ENCODE measurements at regions not wholly inside any gene's neighbourhood (a gene's known extent, or its start where the extent isn't known, plus 50 kb on each side); places are given as distances from the start of the nearest gene placed in this dataset.
A peak's percentile ranks its signal among the peaks of the same experiment; 100 is the strongest.

- ChIA-PET POLR2A (no interaction called here), CTCF (no interaction called here)
- H3K9me3 ChIP-seq (ENCODE audit: control insufficient read depth, insufficient read depth, low read depth, low read length), result no peaks in the 10 kb centered on the region
- H3K4me1 ChIP-seq (ENCODE audit: control insufficient read depth, insufficient read depth, low read length), result no peaks in the 10 kb centered on the region
- H3K4me3 ChIP-seq (ENCODE audit: low read depth, low read length), result no peak overlapping the region
- no peaks in the 10 kb centered on the region for H3K36me3 ChIP-seq (ENCODE audit: control insufficient read depth in 2 of 2, insufficient read depth in 1 of 2, low read length in 2 of 2)
- no peak overlapping the region for H3K27ac ChIP-seq (ENCODE audit: extremely low read depth, low read depth, low read length)
- TF ChIP-seq ZNF645 (tag by site-specific recombination; IDR thresholded peaks at IDR 0.05) (no peak), ATF2 (tag by site-specific recombination; IDR thresholded peaks at IDR 0.05; ENCODE audit: low read depth) (0 out of 2 replicates have a peak, but pooled peaks have one; percentile 16), ZNF677 (tag by site-specific recombination; IDR thresholded peaks at IDR 0.05) (no peak), ZNF335 (tag by site-specific recombination; conservative IDR thresholded peaks at IDR 0.05) (no peak)
- TF ChIP-seq, protein P1, sequence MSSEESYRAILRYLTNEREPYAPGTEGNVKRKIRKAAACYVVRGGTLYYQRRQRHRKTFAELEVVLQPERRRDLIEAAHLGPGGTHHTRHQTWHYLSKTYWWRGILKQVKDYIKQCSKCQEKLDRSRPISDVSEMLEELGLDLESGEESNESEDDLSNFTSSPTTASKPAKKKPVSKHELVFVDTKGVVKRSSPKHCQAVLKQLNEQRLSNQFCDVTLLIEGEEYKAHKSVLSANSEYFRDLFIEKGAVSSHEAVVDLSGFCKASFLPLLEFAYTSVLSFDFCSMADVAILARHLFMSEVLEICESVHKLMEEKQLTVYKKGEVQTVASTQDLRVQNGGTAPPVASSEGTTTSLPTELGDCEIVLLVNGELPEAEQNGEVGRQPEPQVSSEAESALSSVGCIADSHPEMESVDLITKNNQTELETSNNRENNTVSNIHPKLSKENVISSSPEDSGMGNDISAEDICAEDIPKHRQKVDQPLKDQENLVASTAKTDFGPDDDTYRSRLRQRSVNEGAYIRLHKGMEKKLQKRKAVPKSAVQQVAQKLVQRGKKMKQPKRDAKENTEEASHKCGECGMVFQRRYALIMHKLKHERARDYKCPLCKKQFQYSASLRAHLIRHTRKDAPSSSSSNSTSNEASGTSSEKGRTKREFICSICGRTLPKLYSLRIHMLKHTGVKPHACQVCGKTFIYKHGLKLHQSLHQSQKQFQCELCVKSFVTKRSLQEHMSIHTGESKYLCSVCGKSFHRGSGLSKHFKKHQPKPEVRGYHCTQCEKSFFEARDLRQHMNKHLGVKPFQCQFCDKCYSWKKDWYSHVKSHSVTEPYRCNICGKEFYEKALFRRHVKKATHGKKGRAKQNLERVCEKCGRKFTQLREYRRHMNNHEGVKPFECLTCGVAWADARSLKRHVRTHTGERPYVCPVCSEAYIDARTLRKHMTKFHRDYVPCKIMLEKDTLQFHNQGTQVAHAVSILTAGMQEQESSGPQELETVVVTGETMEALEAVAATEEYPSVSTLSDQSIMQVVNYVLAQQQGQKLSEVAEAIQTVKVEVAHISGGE (tag by site-specific recombination; conservative IDR thresholded peaks at IDR 0.05; ENCODE audit: low read depth), result no peak
- TF ChIP-seq, protein P2, sequence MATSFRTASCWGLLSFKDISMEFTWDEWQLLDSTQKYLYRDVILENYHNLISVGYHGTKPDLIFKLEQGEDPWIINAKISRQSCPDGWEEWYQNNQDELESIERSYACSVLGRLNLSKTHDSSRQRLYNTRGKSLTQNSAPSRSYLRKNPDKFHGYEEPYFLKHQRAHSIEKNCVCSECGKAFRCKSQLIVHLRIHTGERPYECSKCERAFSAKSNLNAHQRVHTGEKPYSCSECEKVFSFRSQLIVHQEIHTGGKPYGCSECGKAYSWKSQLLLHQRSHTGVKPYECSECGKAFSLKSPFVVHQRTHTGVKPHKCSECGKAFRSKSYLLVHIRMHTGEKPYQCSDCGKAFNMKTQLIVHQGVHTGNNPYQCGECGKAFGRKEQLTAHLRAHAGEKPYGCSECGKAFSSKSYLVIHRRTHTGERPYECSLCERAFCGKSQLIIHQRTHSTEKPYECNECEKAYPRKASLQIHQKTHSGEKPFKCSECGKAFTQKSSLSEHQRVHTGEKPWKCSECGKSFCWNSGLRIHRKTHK (tag by site-specific recombination; IDR thresholded peaks at IDR 0.05), result no peak
These were observed 480.7 kb upstream of the NWD2 start for GRCh38 chr4:36763814-36764213.

DNA sequence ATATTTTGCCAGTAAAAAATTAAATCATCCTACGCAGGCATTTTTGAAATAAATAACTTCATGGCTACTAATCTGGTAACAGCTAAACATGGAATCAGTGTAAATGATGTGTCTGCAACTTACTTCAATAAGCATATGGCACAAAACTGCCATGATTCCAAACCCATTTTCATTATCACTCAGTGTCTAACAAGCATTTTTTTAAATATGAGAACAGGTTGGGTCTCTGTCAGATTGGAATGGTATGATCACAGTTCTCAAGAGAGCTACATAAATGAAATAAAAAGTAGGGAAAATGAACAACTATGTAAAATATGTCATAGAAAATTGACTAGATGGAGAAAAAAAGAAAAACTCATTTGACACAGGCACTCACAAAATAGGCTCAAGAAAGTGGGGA is 476.9 kb upstream of the NWD2 start:
- no peak overlapping the region for H3K4me3 ChIP-seq (ENCODE audit: low read depth, low read length)
- no peaks in the 10 kb centered on the region for H3K36me3 ChIP-seq (ENCODE audit: control insufficient read depth in 2 of 2, insufficient read depth in 1 of 2, low read length in 2 of 2)
- H3K4me1 ChIP-seq (ENCODE audit: control insufficient read depth, insufficient read depth, low read length), result no peaks in the 10 kb centered on the region
- no peaks in the 10 kb centered on the region for H3K9me3 ChIP-seq (ENCODE audit: control insufficient read depth, insufficient read depth, low read depth, low read length)
- no peak overlapping the region for H3K27ac ChIP-seq (ENCODE audit: extremely low read depth, low read depth, low read length)
- POLR2A ChIA-PET, result no interaction called here
- CTCF ChIA-PET, result no interaction called here
- TF ChIP-seq ZNF140 (tag by site-specific recombination; IDR thresholded peaks at IDR 0.05) (no peak), SP2 (tag by site-specific recombination; IDR thresholded peaks at IDR 0.05) (no peak), ZNF324 (tag by site-specific recombination; IDR thresholded peaks at IDR 0.05) (no peak), ZNF362 (tag by site-specific recombination; IDR thresholded peaks at IDR 0.05) (no peak), ZBTB7A (tag by site-specific recombination; IDR thresholded peaks at IDR 0.05; ENCODE audit: low read depth) (no peak), PRDM10 (tag by site-specific recombination; IDR thresholded peaks at IDR 0.05) (no peak), SP3 (tag by site-specific recombination; IDR thresholded peaks at IDR 0.05) (no peak), ZNF366 (tag by site-specific recombination; conservative IDR thresholded peaks at IDR 0.05) (no peak), ZNF792 (tag by site-specific recombination; IDR thresholded peaks at IDR 0.05) (no peak), ZNF670 (tag by site-specific recombination; IDR thresholded peaks at IDR 0.05; ENCODE audit: low read depth) (no peak), PBX3 (CRISPR knock-in tag; IDR thresholded peaks at IDR 0.05) (no peak), ZNF266 (tag by site-specific recombination; IDR thresholded peaks at IDR 0.05; ENCODE audit: low read depth) (no peak), ZBTB20 (tag by site-specific recombination; IDR thresholded peaks at IDR 0.05) (no peak)
- TF ChIP-seq, protein P3, sequence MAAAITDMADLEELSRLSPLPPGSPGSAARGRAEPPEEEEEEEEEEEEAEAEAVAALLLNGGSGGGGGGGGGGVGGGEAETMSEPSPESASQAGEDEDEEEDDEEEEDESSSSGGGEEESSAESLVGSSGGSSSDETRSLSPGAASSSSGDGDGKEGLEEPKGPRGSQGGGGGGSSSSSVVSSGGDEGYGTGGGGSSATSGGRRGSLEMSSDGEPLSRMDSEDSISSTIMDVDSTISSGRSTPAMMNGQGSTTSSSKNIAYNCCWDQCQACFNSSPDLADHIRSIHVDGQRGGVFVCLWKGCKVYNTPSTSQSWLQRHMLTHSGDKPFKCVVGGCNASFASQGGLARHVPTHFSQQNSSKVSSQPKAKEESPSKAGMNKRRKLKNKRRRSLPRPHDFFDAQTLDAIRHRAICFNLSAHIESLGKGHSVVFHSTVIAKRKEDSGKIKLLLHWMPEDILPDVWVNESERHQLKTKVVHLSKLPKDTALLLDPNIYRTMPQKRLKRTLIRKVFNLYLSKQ (tag by site-specific recombination; IDR thresholded peaks at IDR 0.05; ENCODE audit: borderline replicate concordance), result no peak

Data from HEK293 (cell line).